Lung (tissue), 11 donors: ENCODE measurements at regions not wholly inside any gene's neighbourhood (a gene's known extent, or its start where the extent isn't known, plus 50 kb on each side); places are given as distances from the start of the nearest gene placed in this dataset.
A peak's percentile ranks its signal among the peaks of the same experiment; 100 is the strongest.

Source experiments
- ATAC-seq: fragments of 200-7000 bp; cut with Tn5 transposase; one replicate; pipeline ENCODE4 v1.9.1; 2020; ENCODE audit warnings: moderate number of reproducible peaks; ENCODE audit not compliant: insufficient read depth, low FRiP score
- DNase-seq, 3 donors: peaks; one replicate each; pipeline ENCODE4 v3.0.0-alpha.2; 2013 to 2017
- H3K27ac ChIP-seq, 2 donors: one replicate each; pipeline ENCODE4 v1.5.1; 2013; ENCODE audit warnings: mild to moderate bottlenecking in 2 of 2, moderate library complexity in 2 of 2, control low read depth in 1 of 2, inconsistent platforms in 1 of 2, low read depth in 1 of 2, low read length in 1 of 2
- H3K27me3 ChIP-seq, 3 donors: one replicate each; pipeline ENCODE4 v1.5.1; 2013; ENCODE audit warnings: low read length in 2 of 3; ENCODE audit not compliant: control insufficient read depth in 3 of 3, insufficient read depth in 3 of 3
- H3K36me3 ChIP-seq, 4 donors: one replicate each; pipeline ENCODE4 v1.5.1; 2013; ENCODE audit warnings: low read length in 4 of 4, mild to moderate bottlenecking in 1 of 4, moderate library complexity in 1 of 4; ENCODE audit not compliant: control insufficient read depth in 4 of 4, insufficient read depth in 4 of 4
- H3K4me1 ChIP-seq, 5 donors: one replicate each; pipeline ENCODE4 v1.5.1; 2013; ENCODE audit warnings: low read length in 5 of 5, mild to moderate bottlenecking in 2 of 5, moderate library complexity in 1 of 5; ENCODE audit not compliant: control insufficient read depth in 5 of 5, insufficient read depth in 5 of 5
- H3K4me3 ChIP-seq: one replicate; pipeline ENCODE4 v1.5.1; 2013; ENCODE audit warnings: mild to moderate bottlenecking, control low read depth, moderate library complexity
- H3K9ac ChIP-seq, 2 donors: one replicate each; pipeline ENCODE4 v1.5.1; 2013; ENCODE audit warnings: low read length in 2 of 2, control low read depth in 1 of 2; ENCODE audit not compliant: insufficient read depth in 1 of 2
- H3K9me3 ChIP-seq, 4 donors: one replicate each; pipeline ENCODE4 v1.5.1; 2013; ENCODE audit warnings: low read length in 3 of 4, mild to moderate bottlenecking in 1 of 4, moderate library complexity in 1 of 4; ENCODE audit not compliant: control insufficient read depth in 4 of 4, insufficient read depth in 3 of 4
- WGBS, 2 donors: extraction: QIAGEN DNeasy Blood & Tissue Kit; methylation state at CpG; one replicate each; pipeline ENCODE4 v1.1.7; 2013; 5-methylcytosine and 5-hydroxymethylcytosine counted together
- TF ChIP-seq, protein P1 (sequence below): IDR thresholded peaks from 2 replicates; pipeline ENCODE4 v1.5.1; 2012; ENCODE audit warnings: mild to moderate bottlenecking; ENCODE audit errors: control extremely low read depth, extremely low read depth
- donor health status: control.
- donor health status: control.
- donor health status: Bipolar disorder and iron deficiency.
- donor health status: healthy.
- donor health status: DM: yes; HTN: yes; CAD: no.

DNA sequence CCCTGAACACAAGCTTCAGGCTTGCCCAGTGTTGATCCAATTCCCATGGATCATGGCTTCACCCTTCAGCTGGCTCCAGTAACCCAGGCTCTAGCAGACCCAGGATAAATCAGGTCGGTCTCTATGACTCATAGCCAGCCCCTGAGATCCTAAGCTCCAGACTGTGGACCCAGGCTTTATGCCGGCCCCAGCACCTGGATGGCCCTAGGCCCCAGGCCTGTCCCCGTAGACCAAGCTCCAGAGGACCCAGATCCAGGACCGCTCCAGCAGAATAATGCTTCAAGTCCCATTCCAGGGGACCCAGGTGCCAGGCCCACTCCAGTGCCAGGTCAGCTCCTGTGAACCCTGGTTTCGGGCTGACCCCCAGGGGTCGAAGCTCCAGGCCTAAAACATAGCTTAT, 1589.9 kb upstream of the DDX18 start:
- no peaks in the 10 kb centered on the region for H3K36me3 ChIP-seq
- no peak overlapping the region for H3K27ac ChIP-seq
- WGBS, 2 donors = 84 to 93% methylated on average over 6 of the region's 6 CpGs
- H3K27me3 ChIP-seq = no peaks in the 10 kb centered on the region
- H3K9ac ChIP-seq = no peak overlapping the region
- H3K4me3 ChIP-seq = no peak overlapping the region
- TF ChIP-seq, protein P1, sequence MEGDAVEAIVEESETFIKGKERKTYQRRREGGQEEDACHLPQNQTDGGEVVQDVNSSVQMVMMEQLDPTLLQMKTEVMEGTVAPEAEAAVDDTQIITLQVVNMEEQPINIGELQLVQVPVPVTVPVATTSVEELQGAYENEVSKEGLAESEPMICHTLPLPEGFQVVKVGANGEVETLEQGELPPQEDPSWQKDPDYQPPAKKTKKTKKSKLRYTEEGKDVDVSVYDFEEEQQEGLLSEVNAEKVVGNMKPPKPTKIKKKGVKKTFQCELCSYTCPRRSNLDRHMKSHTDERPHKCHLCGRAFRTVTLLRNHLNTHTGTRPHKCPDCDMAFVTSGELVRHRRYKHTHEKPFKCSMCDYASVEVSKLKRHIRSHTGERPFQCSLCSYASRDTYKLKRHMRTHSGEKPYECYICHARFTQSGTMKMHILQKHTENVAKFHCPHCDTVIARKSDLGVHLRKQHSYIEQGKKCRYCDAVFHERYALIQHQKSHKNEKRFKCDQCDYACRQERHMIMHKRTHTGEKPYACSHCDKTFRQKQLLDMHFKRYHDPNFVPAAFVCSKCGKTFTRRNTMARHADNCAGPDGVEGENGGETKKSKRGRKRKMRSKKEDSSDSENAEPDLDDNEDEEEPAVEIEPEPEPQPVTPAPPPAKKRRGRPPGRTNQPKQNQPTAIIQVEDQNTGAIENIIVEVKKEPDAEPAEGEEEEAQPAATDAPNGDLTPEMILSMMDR = no peak
- ATAC-seq (no peak), DNase-seq (no peak)
- H3K4me1 ChIP-seq = no peaks in the 10 kb centered on the region
- peaks cover 0 to 9% (median 0%) of the 10 kb centered on the region in 4 donors for H3K9me3 ChIP-seq

DNA sequence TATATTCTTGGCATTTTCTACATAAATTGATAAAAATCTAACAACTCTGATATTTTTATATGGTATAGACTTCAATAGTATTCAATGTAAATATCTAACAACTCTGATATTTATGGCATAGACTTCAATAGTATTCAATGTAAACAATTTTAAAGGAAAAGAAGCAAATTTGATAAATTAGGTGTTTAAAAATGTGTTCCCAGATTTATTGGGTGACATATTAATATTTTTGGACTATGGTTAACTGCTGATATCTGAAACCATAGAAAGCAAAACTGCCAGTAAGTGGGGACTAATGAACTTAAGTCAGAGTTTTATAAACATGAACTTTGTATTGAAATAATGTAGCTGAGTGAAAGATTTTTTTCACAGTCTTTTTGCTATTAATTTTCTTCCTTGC, 1576.0 kb upstream of the DDX18 start:
- Histone ChIP-seq H3K36me3 (no peaks in the 10 kb centered on the region), H3K9me3 (no peaks in the 10 kb centered on the region), H3K9ac (no peak overlapping the region), H3K27me3 (no peaks in the 10 kb centered on the region), H3K27ac (no peak overlapping the region), H3K4me3 (no peak overlapping the region), H3K4me1 (no peaks in the 10 kb centered on the region)
- DNase-seq = peak in 2 of 3 donors; percentile 84 to 89
- TF ChIP-seq, protein P1 = no peak
- no peak for ATAC-seq

DNA sequence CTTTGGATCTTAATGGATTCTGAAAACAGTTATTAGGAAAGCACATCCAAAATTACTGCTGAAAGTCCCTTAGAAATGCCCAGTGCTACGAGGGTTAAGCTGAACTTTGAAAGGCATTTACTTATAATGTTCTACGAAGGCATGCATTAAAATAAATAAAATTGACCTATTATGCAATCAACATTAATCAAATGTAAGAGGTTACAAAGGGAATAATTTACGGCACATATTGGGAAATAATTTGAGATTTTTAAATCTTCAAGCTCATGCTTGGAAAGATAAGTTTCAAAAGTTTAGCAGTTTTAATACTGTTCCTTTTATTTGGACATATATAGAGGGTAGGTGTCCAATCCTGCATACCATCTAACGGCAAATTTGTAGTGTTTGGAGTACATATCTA, 1564.1 kb upstream of the DDX18 start:
- H3K9ac ChIP-seq = no peak overlapping the region
- H3K9me3 ChIP-seq = peaks cover 0 to 2% (median 0%) of the 10 kb centered on the region in 4 donors
- no peak overlapping the region for H3K27ac ChIP-seq
- TF ChIP-seq, protein P1 = no peak
- 62 to 71% methylated on average over 4 of the region's 4 CpGs for WGBS, 2 donors
- H3K4me3 ChIP-seq = no peak overlapping the region
- DNase-seq = peak in 2 of 3 donors; percentile 14 to 24
- H3K36me3 ChIP-seq = no peaks in the 10 kb centered on the region
- no peaks in the 10 kb centered on the region for H3K27me3 ChIP-seq
- no peak for ATAC-seq
- H3K4me1 ChIP-seq = no peaks in the 10 kb centered on the region

DNA sequence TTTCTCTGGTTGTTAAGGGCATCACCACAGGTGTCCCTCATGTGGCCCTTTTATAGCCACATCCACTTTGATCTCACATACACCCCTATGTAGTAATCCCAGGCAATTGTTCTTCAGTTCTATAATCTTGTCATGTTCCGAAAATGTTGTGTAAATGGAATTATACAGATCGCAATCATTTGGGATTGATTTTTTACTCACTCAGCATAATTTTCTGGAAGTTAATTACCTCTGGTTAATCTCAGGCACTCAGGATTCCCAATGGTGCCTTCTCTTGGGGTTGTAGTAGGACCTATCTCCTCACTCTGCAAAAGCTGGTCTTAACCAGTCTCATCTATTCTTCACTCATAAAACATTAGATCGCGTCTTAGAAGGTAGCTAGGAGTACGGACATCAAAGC, 1549.6 kb upstream of the DDX18 start:
- no peaks in the 10 kb centered on the region for H3K27me3 ChIP-seq
- ATAC-seq (no peak), DNase-seq (no peak)
- no peak overlapping the region for H3K4me3 ChIP-seq
- H3K9me3 ChIP-seq = peaks cover 0 to 11% (median 1%) of the 10 kb centered on the region in 4 donors
- WGBS, 2 donors = 89 to 90% methylated on average over 5 of the region's 5 CpGs
- H3K9ac ChIP-seq = no peak overlapping the region
- H3K4me1 ChIP-seq = no peaks in the 10 kb centered on the region
- H3K36me3 ChIP-seq = no peaks in the 10 kb centered on the region
- TF ChIP-seq, protein P1 = no peak
- no peak overlapping the region for H3K27ac ChIP-seq
